ENCODE measurements at regions not wholly inside any gene's neighbourhood (a gene's known extent, or its start where the extent isn't known, plus 50 kb on each side); places are given as distances from the start of the nearest gene placed in this dataset.
A peak's percentile ranks its signal among the peaks of the same experiment; 100 is the strongest.
"Not testable (repeated sequence)": the region's sequence is repeated elsewhere in the genome, so short reads cannot be mapped to it uniquely, and the experiment has no call there.

DNA sequence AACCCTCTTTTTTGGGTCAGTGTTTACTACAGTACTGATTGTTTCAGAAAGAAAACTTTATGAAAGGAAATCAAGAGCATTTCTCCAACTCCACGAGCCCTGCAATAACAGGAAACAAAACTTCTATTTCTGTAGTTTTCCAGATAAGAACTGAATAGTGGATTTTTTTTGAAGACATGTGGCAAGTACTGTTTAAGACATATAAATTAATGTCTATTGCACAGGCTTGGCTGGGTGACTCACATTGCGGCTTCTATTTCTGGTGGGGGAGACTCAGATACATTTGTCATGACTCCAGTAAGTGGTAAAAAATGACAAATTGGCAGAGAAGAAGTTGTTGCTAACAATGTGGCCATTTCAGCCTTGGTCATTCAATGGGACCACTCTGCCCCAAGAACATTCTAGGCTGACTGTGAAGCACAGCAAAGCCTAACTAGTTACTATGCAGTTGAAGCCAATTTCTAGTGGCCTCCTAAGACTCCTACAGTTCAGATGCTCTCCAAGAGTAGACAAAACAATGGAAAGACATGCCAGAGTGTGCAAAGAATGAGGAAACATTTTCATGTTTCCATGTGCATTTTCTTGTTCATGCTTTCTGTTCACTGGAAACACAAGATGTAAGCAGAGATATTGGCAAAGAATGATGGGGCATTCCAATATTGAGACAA is 200.9 kb downstream of the EDN1 start:
- Histone ChIP-seq H3K9ac (ENCODE audit: insufficient read depth, low read length) (no peak overlapping the region), H3K4me3 (replicated peaks in 1 of 4; ENCODE audit: control extremely low read depth in 1 of 4, insufficient read depth in 1 of 4, low read depth in 3 of 4, low read length in 4 of 4) (no peak overlapping the region), H3K36me3 (ENCODE audit: control insufficient read depth, insufficient read depth, low read length) (no peaks in the 10 kb centered on the region), H2AFZ (ENCODE audit: low read length) (no peak overlapping the region), H3K4me1 (ENCODE audit: control insufficient read depth, extremely low read depth, insufficient read depth, low read length) (peaks cover 9% of the 10 kb centered on the region), H3K27ac (ENCODE audit: insufficient read depth, low read length) (peak overlapping the region; percentile 47), H3K4me2 (ENCODE audit: extremely low read depth, insufficient read depth, low read length) (peak overlapping the region; percentile 65), H3K27me3 (ENCODE audit: control insufficient read depth, insufficient read depth, low read length) (no peaks in the 10 kb centered on the region), H3K79me2 (ENCODE audit: control insufficient read depth, insufficient read depth, low read length) (no peaks in the 10 kb centered on the region), H3K9me3 (ENCODE audit: control insufficient read depth, insufficient read depth, low read depth, low read length) (no peaks in the 10 kb centered on the region), H4K20me1 (ENCODE audit: control insufficient read depth, extremely low read depth, insufficient read depth, low read length) (no peaks in the 10 kb centered on the region)
- peak; percentile 82 to 98 for DNase-seq (ENCODE audit: low read depth in 2 of 2)
- no peak for TF ChIP-seq EZH2 (IDR thresholded peaks at IDR 0.05; ENCODE audit: low read length, missing control alignments)
- TF ChIP-seq, protein P1, sequence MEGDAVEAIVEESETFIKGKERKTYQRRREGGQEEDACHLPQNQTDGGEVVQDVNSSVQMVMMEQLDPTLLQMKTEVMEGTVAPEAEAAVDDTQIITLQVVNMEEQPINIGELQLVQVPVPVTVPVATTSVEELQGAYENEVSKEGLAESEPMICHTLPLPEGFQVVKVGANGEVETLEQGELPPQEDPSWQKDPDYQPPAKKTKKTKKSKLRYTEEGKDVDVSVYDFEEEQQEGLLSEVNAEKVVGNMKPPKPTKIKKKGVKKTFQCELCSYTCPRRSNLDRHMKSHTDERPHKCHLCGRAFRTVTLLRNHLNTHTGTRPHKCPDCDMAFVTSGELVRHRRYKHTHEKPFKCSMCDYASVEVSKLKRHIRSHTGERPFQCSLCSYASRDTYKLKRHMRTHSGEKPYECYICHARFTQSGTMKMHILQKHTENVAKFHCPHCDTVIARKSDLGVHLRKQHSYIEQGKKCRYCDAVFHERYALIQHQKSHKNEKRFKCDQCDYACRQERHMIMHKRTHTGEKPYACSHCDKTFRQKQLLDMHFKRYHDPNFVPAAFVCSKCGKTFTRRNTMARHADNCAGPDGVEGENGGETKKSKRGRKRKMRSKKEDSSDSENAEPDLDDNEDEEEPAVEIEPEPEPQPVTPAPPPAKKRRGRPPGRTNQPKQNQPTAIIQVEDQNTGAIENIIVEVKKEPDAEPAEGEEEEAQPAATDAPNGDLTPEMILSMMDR (conservative IDR thresholded peaks at IDR 0.05 in 1 of 2, IDR thresholded peaks at IDR 0.05 in 1 of 2; ENCODE audit: low read depth in 1 of 2, low read length in 2 of 2): no peak

DNA sequence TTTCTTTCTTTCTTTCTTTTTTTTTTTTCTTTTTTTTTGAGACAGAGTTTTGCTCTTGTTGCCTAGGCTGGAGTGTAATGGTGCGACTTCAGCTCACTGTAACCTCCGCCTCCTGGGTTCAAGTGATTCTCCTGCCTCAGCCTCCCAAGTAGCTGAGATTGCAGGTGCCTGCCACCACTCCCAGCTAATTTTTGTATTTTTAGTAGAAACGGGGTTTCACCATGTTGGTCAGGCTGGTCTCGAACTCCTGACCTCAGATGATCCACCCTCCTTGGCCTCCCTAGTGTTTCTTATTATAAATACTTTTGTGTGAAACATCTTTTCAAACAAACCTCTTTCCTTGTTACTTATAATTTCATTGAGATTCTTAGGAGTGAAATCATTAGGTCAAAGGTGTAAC is 202.8 kb downstream of the EDN1 start:
- H3K9me3 ChIP-seq (ENCODE audit: control insufficient read depth, insufficient read depth, low read depth, low read length); H3K27me3 ChIP-seq (ENCODE audit: control insufficient read depth, insufficient read depth, low read length); H3K4me3 ChIP-seq (replicated peaks in 1 of 4; ENCODE audit: control extremely low read depth in 1 of 4, insufficient read depth in 1 of 4, low read depth in 3 of 4, low read length in 4 of 4); H3K36me3 ChIP-seq (ENCODE audit: control insufficient read depth, insufficient read depth, low read length); H2AFZ ChIP-seq (ENCODE audit: low read length); DNase-seq (ENCODE audit: low read depth in 2 of 2); H3K79me2 ChIP-seq (ENCODE audit: control insufficient read depth, insufficient read depth, low read length); H3K4me2 ChIP-seq (ENCODE audit: extremely low read depth, insufficient read depth, low read length); H3K27ac ChIP-seq (ENCODE audit: insufficient read depth, low read length); H4K20me1 ChIP-seq (ENCODE audit: control insufficient read depth, extremely low read depth, insufficient read depth, low read length); H3K9ac ChIP-seq (ENCODE audit: insufficient read depth, low read length); H3K4me1 ChIP-seq (ENCODE audit: control insufficient read depth, extremely low read depth, insufficient read depth, low read length): not testable (repeated sequence)

DNA sequence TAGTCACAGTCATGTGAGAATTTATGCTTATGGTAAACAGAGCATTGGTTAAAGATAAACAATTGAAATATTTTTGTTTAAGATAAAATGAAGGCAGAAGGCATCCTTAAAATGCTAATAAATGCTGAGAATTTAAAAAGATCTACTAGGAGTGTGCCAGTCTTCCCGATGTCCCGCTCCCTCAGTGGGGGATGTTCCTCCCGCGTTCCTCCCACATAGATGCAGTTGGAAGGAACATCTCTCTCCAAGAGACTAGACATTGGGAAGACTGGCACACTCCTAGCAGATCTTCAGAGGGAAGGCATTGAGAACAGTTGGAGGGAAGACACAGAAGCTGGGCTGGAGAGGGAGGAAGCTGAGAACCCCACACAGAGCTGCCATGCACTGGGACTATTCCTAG is 203.3 kb downstream of the EDN1 start:
- Histone ChIP-seq H3K9ac (ENCODE audit: insufficient read depth, low read length) (no peak overlapping the region), H3K27me3 (ENCODE audit: control insufficient read depth, insufficient read depth, low read length) (no peaks in the 10 kb centered on the region), H3K4me2 (ENCODE audit: extremely low read depth, insufficient read depth, low read length) (no peak overlapping the region), H2AFZ (ENCODE audit: low read length) (no peak overlapping the region), H3K4me3 (replicated peaks in 1 of 4; ENCODE audit: control extremely low read depth in 1 of 4, insufficient read depth in 1 of 4, low read depth in 3 of 4, low read length in 4 of 4) (no peak overlapping the region), H3K27ac (ENCODE audit: insufficient read depth, low read length) (no peak overlapping the region), H3K36me3 (ENCODE audit: control insufficient read depth, insufficient read depth, low read length) (no peaks in the 10 kb centered on the region), H3K4me1 (ENCODE audit: control insufficient read depth, extremely low read depth, insufficient read depth, low read length) (peaks cover 9% of the 10 kb centered on the region), H4K20me1 (ENCODE audit: control insufficient read depth, extremely low read depth, insufficient read depth, low read length) (no peaks in the 10 kb centered on the region), H3K9me3 (ENCODE audit: control insufficient read depth, insufficient read depth, low read depth, low read length) (no peaks in the 10 kb centered on the region), H3K79me2 (ENCODE audit: control insufficient read depth, insufficient read depth, low read length) (no peaks in the 10 kb centered on the region)
- DNase-seq (ENCODE audit: low read depth in 2 of 2): no peak
- no peak for TF ChIP-seq EZH2 (IDR thresholded peaks at IDR 0.05; ENCODE audit: low read length, missing control alignments)
- TF ChIP-seq, protein P1 (conservative IDR thresholded peaks at IDR 0.05 in 1 of 2, IDR thresholded peaks at IDR 0.05 in 1 of 2; ENCODE audit: low read depth in 1 of 2, low read length in 2 of 2): no peak

Measured in fibroblast of lung (primary cell).